Dedifferentiated amniotic fluid mesenchymal stem cell (primary cell): ENCODE measurements at regions not wholly inside any gene's neighbourhood (a gene's known extent, or its start where the extent isn't known, plus 50 kb on each side); places are given as distances from the start of the nearest gene placed in this dataset.
"Not testable (repeated sequence)": the region's sequence is repeated elsewhere in the genome, so short reads cannot be mapped to it uniquely, and the experiment has no call there.

ENCODE experiments used
- DNase-seq: peaks from one replicate; pipeline ENCODE4 v3.0.0-alpha.2; 2016; ENCODE audit errors: extremely low spot score

DNA sequence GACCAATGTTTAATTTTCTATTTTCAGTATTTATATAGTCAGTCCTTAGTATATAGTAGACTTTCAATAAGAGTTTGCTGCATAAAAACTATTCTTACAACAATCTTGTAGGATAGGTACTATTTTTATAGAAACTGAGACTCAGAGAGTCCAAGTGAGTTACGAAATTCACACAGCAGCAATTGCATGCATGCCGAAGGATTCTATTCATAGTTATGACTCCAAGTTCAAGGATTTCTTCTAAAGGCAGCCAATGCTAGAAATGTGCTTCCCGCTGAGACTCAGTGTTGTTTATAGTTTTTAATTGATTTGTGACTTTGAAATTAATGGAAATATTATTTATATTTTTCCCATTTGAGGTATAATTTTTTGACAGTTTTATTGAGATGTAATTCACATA lies 62.7 kb upstream of the CSNK1A1L start:
- DNase-seq, result no peak

DNA sequence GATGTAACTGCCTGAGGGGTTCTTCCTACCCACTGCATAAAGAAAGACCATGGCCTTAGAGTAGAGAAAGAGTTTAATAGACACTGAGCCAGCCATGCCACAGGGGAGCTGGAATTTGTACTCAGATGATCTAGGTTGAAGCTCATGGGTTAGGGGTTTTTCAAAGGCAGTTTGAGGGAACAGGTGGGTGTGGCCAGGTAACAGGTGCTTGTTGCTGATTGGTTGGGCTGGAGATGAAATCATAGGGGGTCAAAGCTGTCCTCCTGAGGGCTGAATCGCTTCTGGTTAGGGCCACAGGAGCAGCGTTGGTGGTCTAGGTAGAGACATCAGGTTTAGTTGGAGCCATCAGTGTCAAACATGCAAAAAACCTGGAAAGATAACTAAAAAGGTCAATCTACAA lies 59.2 kb upstream of the CSNK1A1L start:
- DNase-seq, result no peak

DNA sequence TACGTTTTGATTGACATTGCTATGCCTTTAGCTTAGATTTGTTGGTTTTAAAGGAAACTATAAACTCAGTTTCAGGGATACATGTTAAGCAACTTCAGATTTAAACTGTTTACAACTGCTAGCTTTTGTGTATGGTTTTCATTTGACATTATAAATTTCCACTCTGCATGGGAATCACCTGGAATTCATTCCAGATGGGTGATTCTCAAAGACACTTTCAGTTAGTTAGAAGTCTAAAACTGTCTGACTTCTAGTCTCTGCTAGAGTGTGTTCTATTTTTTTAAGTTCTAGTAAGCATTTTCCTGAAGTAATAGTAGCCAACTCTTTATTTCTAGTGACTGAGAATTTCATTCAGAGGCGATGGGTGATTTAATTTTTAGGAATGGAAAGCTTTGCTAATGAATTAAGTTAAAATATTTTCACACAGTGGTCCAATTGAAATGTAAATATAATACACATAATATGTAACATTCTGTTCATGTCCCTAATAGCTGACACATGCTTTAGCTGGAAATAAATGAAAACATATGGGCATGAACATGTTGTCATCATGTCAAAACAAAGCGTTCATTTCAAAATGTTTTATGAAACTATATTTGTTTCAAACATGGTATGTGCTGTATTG lies 58.3 kb upstream of the CSNK1A1L start:
- DNase-seq, result no peak

DNA sequence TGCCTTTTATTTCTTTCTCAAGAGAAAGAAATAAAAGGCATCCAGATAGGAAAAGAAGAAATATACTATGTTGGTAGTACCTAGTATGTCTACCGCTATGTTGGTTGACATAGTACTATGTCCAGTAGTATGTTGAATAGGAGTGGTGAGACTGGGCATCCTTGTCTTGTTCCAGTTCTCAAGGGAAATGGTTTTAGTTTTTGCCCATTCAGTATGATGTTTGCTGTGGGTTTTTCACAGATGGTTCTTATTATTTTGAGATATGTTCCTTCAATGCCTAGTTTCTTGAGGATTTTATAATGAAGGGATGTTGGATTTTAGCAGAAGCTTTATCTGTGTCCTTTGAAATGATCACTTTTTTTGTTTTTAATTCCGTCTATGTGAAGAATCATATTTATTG lies 53.0 kb upstream of the CSNK1A1L start:
- DNase-seq, result no peak

DNA sequence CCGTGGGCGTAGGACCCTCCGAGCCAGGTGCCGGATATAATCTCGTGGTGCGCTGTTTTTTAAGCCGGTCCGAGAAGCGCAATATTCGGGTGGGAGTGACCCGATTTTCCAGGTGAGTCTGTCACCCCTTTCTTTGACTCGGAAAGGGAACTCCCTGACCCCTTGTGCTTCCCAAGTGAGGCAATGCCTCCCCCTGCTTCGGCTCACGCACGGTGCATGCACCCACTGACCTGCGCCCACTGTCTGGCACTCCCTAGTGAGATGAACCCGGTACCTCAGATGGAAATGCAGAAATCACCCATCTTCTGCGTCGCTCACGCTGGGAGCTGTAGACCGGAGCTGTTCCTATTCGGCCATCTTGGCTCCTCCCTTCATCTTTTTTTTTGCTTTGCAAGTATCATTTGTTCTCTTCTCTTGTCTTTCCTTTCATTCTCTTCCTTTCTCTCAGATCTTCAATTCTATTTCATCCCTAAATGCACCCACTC lies 50.2 kb upstream of the CSNK1A1L start:
- not testable (repeated sequence) for DNase-seq
